Stomach (tissue), 8 donors: ENCODE measurements at regions not wholly inside any gene's neighbourhood (a gene's known extent, or its start where the extent isn't known, plus 50 kb on each side); places are given as distances from the start of the nearest gene placed in this dataset.
A peak's percentile ranks its signal among the peaks of the same experiment; 100 is the strongest.

Source experiments
- DNase-seq, 2 donors: peaks; one replicate each; pipeline versions ENCODE4 v3.0.0 to v3.0.0-alpha.2; 2013 to 2019
- H3K27ac ChIP-seq, 5 donors: fragments of 200-600 bp in 4 of 5; sonication (generic) in 4 of 5; one replicate each; pipeline ENCODE4 v1.5.1; 2013 to 2019; ENCODE audit warnings: mild to moderate bottlenecking in 1 of 5, moderate library complexity in 1 of 5
- H3K27me3 ChIP-seq, 3 donors: fragments of 200-600 bp; sonication (generic); one replicate each; pipeline ENCODE4 v1.5.1; 2017 to 2019; ENCODE audit warnings: mixed run types in 1 of 3
- H3K36me3 ChIP-seq, 4 donors: fragments of 200-600 bp; sonication (generic); 1 replicate in 3 of 4; 2 replicates in 1 of 4; pipeline ENCODE4 v1.5.1; 2016 to 2019
- H3K4me1 ChIP-seq, 4 donors: fragments of 200-600 bp; sonication (generic); one replicate each; pipeline ENCODE4 v1.5.1; 2016 to 2019
- H3K4me3 ChIP-seq, 4 donors: fragments of 200-600 bp; sonication (generic) in 3 of 4; one replicate each; pipeline ENCODE4 v1.5.1; 2016 to 2019; ENCODE audit warnings: mild to moderate bottlenecking in 1 of 4
- H3K9me3 ChIP-seq, 4 donors: fragments of 200-600 bp; sonication (generic); one replicate each; pipeline ENCODE4 v1.5.1; 2016 to 2019
- EP300 ChIP-seq: sonication (generic); formaldehyde crosslinking; IDR thresholded peaks from one replicate; pipeline ENCODE4 v1.6.1; 2017; ENCODE audit warnings: antibody characterized with exemption
- POLR2A ChIP-seq, 4 donors: fragments of 450-650 bp; IDR thresholded peaks; one replicate each; pipeline ENCODE4 v1.6.1; 2016; ENCODE audit warnings: antibody characterized with exemption in 4 of 4, control low read depth in 2 of 4, mild to moderate bottlenecking in 1 of 4, moderate library complexity in 1 of 4
- POLR2AphosphoS5 ChIP-seq, 3 donors: sonication (generic); formaldehyde crosslinking; IDR thresholded peaks; one replicate each; pipeline ENCODE4 v1.6.1; 2016; ENCODE audit warnings: antibody characterized with exemption in 3 of 3
- WGBS, 5 donors: extraction: QIAGEN DNeasy Blood & Tissue Kit in 3 of 5; methylation state at CpG; one replicate each; pipeline versions ENCODE4 v1.1.5 to v1.1.7; 2013 to 2018; 5-methylcytosine and 5-hydroxymethylcytosine counted together
- intact Hi-C: fragments of 100-400 bp; cut with DNase I; formaldehyde crosslinking; loops from one replicate; pipeline ENCODE4 v1.15.1; 2023; ENCODE audit warnings: low total_unique reads
- TF ChIP-seq, protein P1 (sequence below), 7 experiments: fragments of 450-650 bp in 4 of 7; fragments of 200-600 bp in 3 of 7; sonication (generic) in 3 of 7; IDR thresholded peaks; one replicate each; pipeline ENCODE4 v1.5.1; 2016 to 2019; ENCODE audit warnings: antibody characterized with exemption in 7 of 7, control low read depth in 2 of 7, mild to moderate bottlenecking in 1 of 7
- donor health status: healthy with polysubstance abuse.
- donor health status: Bipolar disorder and iron deficiency.
- donor health status: healthy.

DNA sequence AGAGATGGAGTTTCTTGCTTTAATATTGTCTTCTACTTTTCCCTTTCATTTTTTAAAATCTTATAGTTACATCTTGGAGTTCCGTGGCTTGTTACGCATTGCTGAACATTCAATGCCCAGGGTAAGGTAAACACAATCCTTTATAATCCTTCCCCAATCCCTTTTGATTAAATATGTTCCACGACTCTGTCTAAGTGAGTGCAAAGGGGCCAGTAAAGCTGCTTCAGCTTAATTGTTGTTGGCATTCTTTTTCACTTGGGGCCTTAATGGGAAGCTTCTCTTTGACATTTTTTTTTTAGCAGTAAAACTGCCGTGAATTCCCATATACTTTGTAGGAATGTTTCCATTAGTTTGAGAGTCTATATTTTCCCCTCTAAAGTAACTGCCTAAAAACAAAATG lies 1028.1 kb downstream of the C4orf33 start:
- no peak for DNase-seq
- no peaks in the 10 kb centered on the region for H3K36me3 ChIP-seq
- no peak overlapping the region for H3K4me3 ChIP-seq
- H3K9me3 ChIP-seq: no peaks in the 10 kb centered on the region
- intact Hi-C loops: no loop called here
- no peaks in the 10 kb centered on the region for H3K27me3 ChIP-seq
- H3K4me1 ChIP-seq: no peaks in the 10 kb centered on the region
- H3K27ac ChIP-seq: no peak overlapping the region
- 32 to 49% (median 42%) methylated on average over 4 of the region's 4 CpGs for WGBS, 5 donors
- no peak for TF ChIP-seq POLR2A (IDR thresholded peaks at IDR 0.05)
- no peak for TF ChIP-seq POLR2AphosphoS5 (IDR thresholded peaks at IDR 0.05)
- TF ChIP-seq, protein P1, sequence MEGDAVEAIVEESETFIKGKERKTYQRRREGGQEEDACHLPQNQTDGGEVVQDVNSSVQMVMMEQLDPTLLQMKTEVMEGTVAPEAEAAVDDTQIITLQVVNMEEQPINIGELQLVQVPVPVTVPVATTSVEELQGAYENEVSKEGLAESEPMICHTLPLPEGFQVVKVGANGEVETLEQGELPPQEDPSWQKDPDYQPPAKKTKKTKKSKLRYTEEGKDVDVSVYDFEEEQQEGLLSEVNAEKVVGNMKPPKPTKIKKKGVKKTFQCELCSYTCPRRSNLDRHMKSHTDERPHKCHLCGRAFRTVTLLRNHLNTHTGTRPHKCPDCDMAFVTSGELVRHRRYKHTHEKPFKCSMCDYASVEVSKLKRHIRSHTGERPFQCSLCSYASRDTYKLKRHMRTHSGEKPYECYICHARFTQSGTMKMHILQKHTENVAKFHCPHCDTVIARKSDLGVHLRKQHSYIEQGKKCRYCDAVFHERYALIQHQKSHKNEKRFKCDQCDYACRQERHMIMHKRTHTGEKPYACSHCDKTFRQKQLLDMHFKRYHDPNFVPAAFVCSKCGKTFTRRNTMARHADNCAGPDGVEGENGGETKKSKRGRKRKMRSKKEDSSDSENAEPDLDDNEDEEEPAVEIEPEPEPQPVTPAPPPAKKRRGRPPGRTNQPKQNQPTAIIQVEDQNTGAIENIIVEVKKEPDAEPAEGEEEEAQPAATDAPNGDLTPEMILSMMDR (IDR thresholded peaks at IDR 0.05): no peak
- TF ChIP-seq EP300: no peak

DNA sequence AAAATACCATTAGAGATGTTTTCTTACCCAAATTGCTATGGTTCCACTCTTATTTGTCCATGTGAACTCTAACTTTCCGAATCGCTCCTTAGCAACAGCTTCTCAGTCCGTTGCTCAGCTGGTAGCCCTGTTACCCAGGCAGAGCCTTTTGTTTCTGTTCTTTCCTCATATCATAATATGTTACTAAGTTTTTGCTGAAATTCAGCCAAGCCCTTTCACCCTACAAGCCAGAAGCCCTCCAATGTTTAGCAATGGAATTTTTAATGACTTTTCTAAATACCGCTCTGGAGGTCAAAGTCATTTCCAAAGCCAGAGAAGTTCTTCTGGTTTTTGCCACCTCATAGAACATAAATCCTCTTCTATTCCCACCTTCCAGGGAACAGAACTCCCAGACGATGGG lies 1029.5 kb downstream of the C4orf33 start:
- H3K9me3 ChIP-seq: no peaks in the 10 kb centered on the region
- H3K4me3 ChIP-seq: no peak overlapping the region
- WGBS, 5 donors: 42 to 61% (median 48%) methylated on average over 5 of the region's 5 CpGs
- no peaks in the 10 kb centered on the region for H3K27me3 ChIP-seq
- no peaks in the 10 kb centered on the region for H3K4me1 ChIP-seq
- no peak overlapping the region for H3K27ac ChIP-seq
- DNase-seq: peak in 1 of 2 donors; percentile 21
- intact Hi-C loops: no loop called here
- no peak for TF ChIP-seq POLR2A (IDR thresholded peaks at IDR 0.05)
- no peak for TF ChIP-seq EP300
- TF ChIP-seq, protein P1 (IDR thresholded peaks at IDR 0.05): no peak
- no peak for TF ChIP-seq POLR2AphosphoS5 (IDR thresholded peaks at IDR 0.05)
- no peaks in the 10 kb centered on the region for H3K36me3 ChIP-seq

DNA sequence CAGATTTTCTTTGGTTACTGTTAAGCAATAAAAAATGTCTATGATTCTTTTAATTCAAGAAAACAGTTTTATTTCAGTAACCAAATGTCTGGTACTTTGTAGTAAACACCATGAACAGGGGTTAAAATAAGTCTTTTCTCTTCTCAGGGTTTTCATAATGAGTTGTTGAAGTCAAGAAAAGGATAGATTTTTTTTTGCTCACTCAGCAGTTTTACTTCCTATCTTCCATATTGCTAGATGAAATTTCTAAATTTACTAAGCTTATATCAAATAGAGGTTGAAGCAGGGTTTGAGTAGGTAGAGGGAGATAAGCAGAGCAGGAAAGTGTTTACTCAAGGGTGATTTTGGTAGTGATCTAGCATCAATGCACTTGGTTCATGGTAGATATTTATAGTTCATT lies 1031.3 kb downstream of the C4orf33 start:
- DNase-seq: no peak
- TF ChIP-seq, protein P1 (IDR thresholded peaks at IDR 0.05): no peak
- TF ChIP-seq POLR2A (IDR thresholded peaks at IDR 0.05): no peak
- no peak for TF ChIP-seq EP300
- no peak for TF ChIP-seq POLR2AphosphoS5 (IDR thresholded peaks at IDR 0.05)
- Histone ChIP-seq H3K4me1 (no peaks in the 10 kb centered on the region), H3K27me3 (no peaks in the 10 kb centered on the region), H3K36me3 (no peaks in the 10 kb centered on the region), H3K9me3 (peaks cover 0 to 13% (median 5%) of the 10 kb centered on the region in 4 donors), H3K4me3 (no peak overlapping the region), H3K27ac (no peak overlapping the region)
- intact Hi-C loops: no loop called here

DNA sequence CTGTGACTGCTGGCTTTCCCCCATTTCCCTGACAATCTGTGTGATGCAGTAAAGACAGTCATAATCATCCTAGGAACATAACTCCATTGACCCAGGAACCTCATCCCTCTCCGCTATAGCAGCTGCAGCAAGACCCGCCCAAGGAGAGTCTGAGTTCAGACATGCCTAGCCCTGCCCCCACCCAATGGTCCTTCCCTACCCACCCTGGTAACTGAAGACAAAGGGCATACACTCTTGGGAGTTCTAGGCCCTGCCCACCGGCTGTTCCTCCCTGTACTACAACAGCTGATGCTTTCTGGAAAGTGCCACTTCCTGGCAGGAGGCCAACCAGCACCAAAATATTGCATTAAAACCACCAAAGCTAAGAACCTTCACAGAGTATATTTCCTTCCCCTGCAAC lies 1035.6 kb downstream of the C4orf33 start:
- no peak for DNase-seq

More for the DNA sequence above, 1035.6 kb downstream of the C4orf33 start:
- Histone ChIP-seq H3K27ac (no peak overlapping the region), H3K36me3 (no peaks in the 10 kb centered on the region), H3K9me3 (peaks cover 0 to 24% (median 9%) of the 10 kb centered on the region in 4 donors), H3K27me3 (no peaks in the 10 kb centered on the region), H3K4me1 (no peaks in the 10 kb centered on the region), H3K4me3 (no peak overlapping the region)
- intact Hi-C loops: no loop called here
- TF ChIP-seq EP300 (no peak), POLR2A (IDR thresholded peaks at IDR 0.05) (no peak), POLR2AphosphoS5 (IDR thresholded peaks at IDR 0.05) (no peak)
- TF ChIP-seq, protein P1 (IDR thresholded peaks at IDR 0.05): no peak
- WGBS, 5 donors: 76 to 98% (median 86%) methylated on average over 3 of the region's 3 CpGs
